WERI-Rb-1 (cell line): ENCODE measurements at regions not wholly inside any gene's neighbourhood (a gene's known extent, or its start where the extent isn't known, plus 50 kb on each side); places are given as distances from the start of the nearest gene placed in this dataset.

Source experiments
- DNase-seq: peaks from one replicate; pipeline ENCODE4 v3.0.0-alpha.2; 2020
- H3K27ac ChIP-seq: fragments of 250-450 bp; sonication (Bioruptor Pico); 2 replicates; pipeline ENCODE4 v1.5.1; 2020; ENCODE audit warnings: mild to moderate bottlenecking, moderate library complexity
- H3K27me3 ChIP-seq: fragments of 250-450 bp; sonication (Bioruptor Pico); 2 replicates; pipeline ENCODE4 v1.5.1; 2021; ENCODE audit warnings: mild to moderate bottlenecking, low read depth, moderate library complexity; ENCODE audit not compliant: insufficient read depth, severe bottlenecking
- H3K36me3 ChIP-seq: fragments of 250-450 bp; sonication (Bioruptor Pico); 2 replicates; pipeline ENCODE4 v1.5.1; 2020; ENCODE audit warnings: mild to moderate bottlenecking, moderate library complexity
- H3K4me3 ChIP-seq: 2 replicates; pipeline ENCODE4 v1.5.1; 2011; ENCODE audit warnings: low read depth, mild to moderate bottlenecking, control low read depth, low read length
- H3K9me3 ChIP-seq: fragments of 250-450 bp; sonication (Bioruptor Pico); 2 replicates; pipeline ENCODE4 v1.5.1; 2021; ENCODE audit warnings: mild to moderate bottlenecking, moderate library complexity; ENCODE audit not compliant: severe bottlenecking
- CTCF ChIP-seq: IDR thresholded peaks from 2 replicates; pipeline ENCODE4 v1.5.1; 2011; ENCODE audit warnings: low read depth, mild to moderate bottlenecking, control low read depth, inconsistent platforms, low read length

DNA sequence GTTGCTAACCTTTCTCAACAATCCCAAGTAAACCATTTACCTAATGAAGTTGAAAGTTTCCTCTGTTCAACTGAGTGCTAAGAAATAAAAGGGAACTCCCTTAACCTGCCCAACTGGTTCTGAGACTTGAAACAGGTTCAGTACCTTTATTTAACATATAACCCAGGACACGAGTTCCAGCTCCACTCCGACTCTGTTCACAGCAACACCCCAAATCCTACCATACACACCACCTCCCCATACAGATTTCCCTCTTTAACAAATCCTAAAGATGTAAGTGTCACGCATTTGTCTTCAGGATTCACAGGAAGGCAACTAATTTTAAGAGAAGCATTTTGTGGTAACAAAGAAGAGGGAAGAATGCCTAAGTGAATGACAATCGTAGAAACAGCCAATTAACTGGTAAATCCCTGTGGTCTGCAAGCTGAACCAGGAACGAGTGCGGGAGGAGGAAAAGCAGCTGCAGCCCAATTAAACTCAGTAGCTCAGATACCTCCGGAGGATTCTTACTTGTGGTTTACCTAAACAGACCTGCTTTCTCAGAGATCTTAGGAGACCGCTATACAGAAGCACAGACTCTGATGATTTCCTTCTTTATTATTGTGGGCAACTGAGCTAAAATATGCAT lies 134.5 kb upstream of the MAGI3 start:
- Histone ChIP-seq H3K27ac (no peak overlapping the region), H3K9me3 (no peaks in the 10 kb centered on the region), H3K36me3 (no peaks in the 10 kb centered on the region), H3K4me3 (no peak overlapping the region), H3K27me3 (peaks cover 41% of the 10 kb centered on the region)
- no peak for TF ChIP-seq CTCF
- DNase-seq, result no peak

- no peak for TF ChIP-seq CTCF
- Histone ChIP-seq H3K27ac (no peak overlapping the region), H3K36me3 (no peaks in the 10 kb centered on the region), H3K9me3 (no peaks in the 10 kb centered on the region), H3K27me3 (peaks cover 36% of the 10 kb centered on the region), H3K4me3 (no peak overlapping the region)
- no peak for DNase-seq
These were observed 134.0 kb upstream of the MAGI3 start for GRCh38 chr1:113256348-113256729.

- DNase-seq, result no peak
- no peak overlapping the region for H3K27ac ChIP-seq
- H3K36me3 ChIP-seq, result no peaks in the 10 kb centered on the region
- peaks cover 17% of the 10 kb centered on the region for H3K27me3 ChIP-seq
- H3K9me3 ChIP-seq, result no peaks in the 10 kb centered on the region
- no peak overlapping the region for H3K4me3 ChIP-seq
- TF ChIP-seq CTCF, result no peak
These were observed 130.3 kb upstream of the MAGI3 start for GRCh38 chr1:113259988-113260387.

GRCh38 chr1:113265196-113265595 lies 125.1 kb upstream of the MAGI3 start:
- Histone ChIP-seq H3K4me3 (no peak overlapping the region), H3K36me3 (no peaks in the 10 kb centered on the region), H3K27ac (no peak overlapping the region), H3K9me3 (no peaks in the 10 kb centered on the region), H3K27me3 (peaks cover 8% of the 10 kb centered on the region)
- DNase-seq, result no peak
- TF ChIP-seq CTCF, result no peak

GRCh38 chr1:113266788-113267187 lies 123.5 kb upstream of the MAGI3 start:
- no peak overlapping the region for H3K4me3 ChIP-seq
- no peaks in the 10 kb centered on the region for H3K9me3 ChIP-seq
- no peaks in the 10 kb centered on the region for H3K36me3 ChIP-seq
- peaks cover 7% of the 10 kb centered on the region for H3K27me3 ChIP-seq
- no peak for DNase-seq
- TF ChIP-seq CTCF, result no peak
- H3K27ac ChIP-seq, result no peak overlapping the region
